GM18873 (cell line): ENCODE measurements at regions not wholly inside any gene's neighbourhood (a gene's known extent, or its start where the extent isn't known, plus 50 kb on each side); places are given as distances from the start of the nearest gene placed in this dataset.

Experiments
- ATAC-seq: cut with Tn5 transposase; IDR thresholded peaks from one replicate; pipeline ENCODE4 v1.9.1; 2021; ENCODE audit warnings: mild to moderate bottlenecking, moderate library complexity, moderate number of reproducible peaks; ENCODE audit not compliant: unreplicated experiment, low FRiP score

- ATAC-seq: no peak
These were observed 493.3 kb upstream of the ROBO1 start for GRCh38 chr3:80261082-80261481.

DNA sequence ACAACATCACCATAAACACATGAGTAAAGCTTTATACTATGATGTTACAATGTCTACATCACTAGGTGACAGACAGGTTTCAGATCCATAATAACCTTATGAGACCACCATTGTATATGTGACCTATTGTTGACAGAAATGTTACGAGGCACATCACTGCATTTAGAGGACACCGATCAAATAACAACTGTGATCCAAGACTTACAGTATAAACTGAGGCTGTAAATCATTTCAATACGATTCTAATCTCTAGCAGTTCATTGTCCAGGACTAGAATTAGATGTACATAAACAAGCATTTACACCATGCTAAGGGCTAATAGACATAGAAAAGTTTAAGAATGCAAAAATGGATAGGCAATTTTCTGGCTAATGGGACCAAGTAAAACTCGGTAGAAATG is 491.9 kb upstream of the ROBO1 start:
- no peak for ATAC-seq

DNA sequence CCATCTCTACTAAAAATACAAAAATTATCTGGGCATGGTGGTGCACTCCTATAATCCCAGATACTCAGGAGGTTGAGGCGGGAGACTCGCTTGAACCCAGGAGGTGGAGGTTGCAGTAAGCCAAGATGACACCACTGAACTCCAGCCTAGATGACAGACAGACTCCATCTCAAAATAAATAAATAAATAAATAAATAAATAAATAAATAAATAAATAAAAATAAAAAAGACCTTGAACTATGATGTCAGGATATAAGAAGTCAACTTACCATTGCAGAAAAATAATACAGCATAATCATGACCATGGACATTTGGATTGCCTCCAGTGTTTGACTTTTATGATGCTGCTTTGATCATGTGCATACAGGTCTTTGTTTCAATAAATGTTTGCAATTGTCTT is 484.3 kb upstream of the ROBO1 start:
- ATAC-seq: no peak

- no peak for ATAC-seq
These were observed 480.0 kb upstream of the ROBO1 start for GRCh38 chr3:80247766-80248165.

DNA sequence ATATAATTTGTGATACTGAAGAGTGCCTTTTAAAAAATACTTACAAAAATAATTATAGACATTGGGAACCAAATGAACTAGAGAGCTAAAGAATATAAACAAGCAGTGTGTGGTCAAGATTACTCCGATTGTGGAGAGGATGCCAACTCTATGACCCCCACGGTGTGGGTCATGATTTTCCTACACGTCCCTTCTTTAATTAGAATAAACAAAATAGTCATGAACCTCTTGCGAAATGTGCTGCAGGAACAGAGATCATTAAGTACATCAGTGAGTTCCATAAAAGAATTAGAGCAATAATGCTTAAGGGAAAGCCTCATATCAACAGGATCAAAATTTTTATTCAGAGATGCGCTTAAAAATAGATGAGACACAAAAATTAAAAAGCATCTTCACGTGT is 476.6 kb upstream of the ROBO1 start:
- ATAC-seq: no peak

DNA sequence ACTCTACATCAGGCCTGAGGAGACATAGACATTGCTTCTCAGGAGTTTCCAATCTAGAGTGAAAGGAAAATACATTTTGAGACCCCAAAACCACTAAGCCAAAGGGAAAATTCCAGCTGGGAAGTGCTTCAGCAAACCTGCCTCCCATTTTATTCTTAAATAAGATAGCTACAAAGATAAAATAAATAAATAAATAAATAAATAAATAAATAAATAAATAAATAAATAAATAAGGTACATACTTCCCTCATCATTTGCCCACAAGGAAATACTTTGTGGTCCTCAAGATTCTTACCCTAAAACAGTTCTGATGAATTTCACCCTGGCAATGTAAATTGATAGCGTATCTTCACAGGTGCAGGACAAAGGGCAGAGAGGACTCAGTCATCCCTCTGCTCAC is 474.0 kb upstream of the ROBO1 start:
- no peak for ATAC-seq

DNA sequence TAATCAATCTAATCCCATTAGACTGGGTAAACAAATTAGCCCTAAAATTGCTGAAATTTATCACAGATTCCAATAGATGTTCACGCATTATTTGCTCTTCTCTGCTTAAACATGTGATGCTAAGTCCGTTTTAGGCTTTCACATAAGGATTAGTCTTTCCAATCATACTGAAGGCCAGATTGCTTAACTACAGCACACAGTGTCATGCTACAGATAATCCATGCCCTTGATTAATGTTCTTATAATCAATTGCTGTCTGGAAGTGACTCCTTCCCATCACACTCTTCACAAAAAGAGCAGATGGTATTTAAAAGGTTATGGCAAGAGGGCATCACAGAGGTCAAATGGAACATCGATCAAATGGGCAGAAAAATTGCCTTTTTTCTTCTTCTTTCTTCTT is 471.5 kb upstream of the ROBO1 start:
- no peak for ATAC-seq

- ATAC-seq: no peak
These were observed 470.8 kb upstream of the ROBO1 start for GRCh38 chr3:80238606-80239005.

DNA sequence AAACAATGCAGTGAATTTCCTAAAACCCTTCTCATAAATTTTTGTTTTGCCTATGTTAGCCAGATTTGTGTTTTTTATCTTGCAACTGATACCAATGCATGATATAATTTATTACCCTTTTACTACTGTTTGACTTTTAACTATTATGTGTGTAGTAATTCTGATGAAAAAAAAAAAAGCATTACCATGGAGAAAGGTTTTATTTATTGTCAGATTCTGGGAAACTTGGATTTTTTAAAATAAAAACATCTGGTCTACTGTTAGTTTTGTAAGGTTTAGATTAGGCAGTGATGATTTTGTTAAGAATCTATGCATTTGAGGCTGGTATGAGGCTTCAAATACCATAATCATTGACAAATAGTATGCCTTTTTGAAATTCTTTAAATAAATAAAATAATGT is 470.4 kb upstream of the ROBO1 start:
- ATAC-seq: no peak

DNA sequence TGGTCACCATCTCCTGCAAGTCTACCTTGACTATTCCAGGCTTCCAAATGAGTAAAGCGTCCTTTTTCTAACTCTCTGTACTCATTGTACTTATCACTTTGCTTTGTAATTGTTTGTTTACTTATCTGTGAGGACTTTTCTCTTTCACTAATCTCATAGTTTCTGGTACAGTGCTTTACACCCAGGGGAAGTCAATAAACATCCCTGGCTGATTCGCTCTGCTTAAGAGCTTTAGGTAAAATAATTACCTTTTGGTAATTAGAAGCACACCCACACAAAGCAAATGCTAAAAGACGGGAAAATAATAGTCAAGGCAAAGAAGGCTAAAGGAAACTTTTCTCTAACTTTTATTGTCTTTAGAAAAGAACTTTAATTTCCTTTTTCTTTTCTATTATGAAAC is 466.9 kb upstream of the ROBO1 start:
- ATAC-seq: no peak

GRCh38 chr3:80233576-80233975 is 465.8 kb upstream of the ROBO1 start:
- no peak for ATAC-seq

DNA sequence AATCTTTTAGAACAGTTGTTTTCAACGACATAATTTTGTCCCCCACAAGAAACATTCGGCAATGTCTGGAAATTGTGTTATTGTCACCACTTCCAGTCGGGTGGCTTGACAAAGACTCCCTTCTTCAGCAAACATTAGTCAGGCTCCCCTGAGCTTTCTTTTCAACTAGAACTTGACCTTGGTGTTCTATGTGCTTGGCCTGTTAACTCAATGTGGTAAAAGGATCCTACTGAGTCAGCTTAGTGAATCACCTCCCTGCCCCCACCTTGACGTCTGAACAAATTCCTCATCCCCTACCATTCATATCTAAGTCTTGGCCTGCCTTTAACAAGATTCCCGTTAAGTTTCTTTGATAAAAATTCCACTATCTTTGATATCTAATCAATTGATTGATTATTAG is 465.0 kb upstream of the ROBO1 start:
- ATAC-seq: no peak

GRCh38 chr3:80230962-80231361 is 463.2 kb upstream of the ROBO1 start:
- no peak for ATAC-seq

DNA sequence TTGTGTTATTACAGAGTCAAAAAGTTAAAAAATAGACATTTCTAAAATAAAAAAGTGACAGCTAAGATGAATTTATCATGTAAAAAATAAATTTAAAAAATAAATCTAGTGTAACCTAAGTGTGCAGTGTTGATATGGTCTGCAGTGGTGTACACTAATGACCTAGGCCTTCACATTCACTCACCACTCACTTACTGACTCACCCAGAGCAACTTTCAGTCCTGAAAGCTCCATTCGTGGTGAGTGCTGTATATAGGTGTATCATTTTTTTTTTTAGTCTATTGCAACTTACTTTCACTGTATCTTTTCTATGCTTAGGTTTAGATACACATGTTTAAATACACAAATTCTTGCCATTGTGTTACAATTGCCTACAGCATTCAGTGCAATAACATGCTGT is 459.4 kb upstream of the ROBO1 start:
- no peak for ATAC-seq

DNA sequence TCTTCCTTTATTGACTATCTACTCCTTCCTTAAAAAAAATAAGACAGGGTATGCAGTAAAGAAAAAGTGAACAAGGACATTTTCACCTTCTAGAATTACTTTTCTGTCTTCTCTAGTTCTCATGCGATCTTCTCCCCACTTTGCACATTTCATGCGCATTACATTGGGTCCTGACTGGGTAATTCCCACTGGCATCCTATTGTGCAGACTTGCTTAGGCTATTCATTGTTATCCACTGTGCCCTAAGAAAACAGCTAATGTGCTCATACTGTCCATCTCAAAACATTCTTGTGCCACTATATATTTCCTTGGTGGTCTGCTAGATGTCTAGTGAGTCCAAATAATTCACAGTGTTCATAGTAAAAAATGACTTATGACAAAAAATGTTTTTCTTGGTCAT is 447.4 kb upstream of the ROBO1 start:
- ATAC-seq: no peak

GRCh38 chr3:80213086-80213485 is 445.3 kb upstream of the ROBO1 start:
- ATAC-seq: no peak

- no peak for ATAC-seq
These were observed 425.1 kb upstream of the ROBO1 start for GRCh38 chr3:80192936-80193335.

DNA sequence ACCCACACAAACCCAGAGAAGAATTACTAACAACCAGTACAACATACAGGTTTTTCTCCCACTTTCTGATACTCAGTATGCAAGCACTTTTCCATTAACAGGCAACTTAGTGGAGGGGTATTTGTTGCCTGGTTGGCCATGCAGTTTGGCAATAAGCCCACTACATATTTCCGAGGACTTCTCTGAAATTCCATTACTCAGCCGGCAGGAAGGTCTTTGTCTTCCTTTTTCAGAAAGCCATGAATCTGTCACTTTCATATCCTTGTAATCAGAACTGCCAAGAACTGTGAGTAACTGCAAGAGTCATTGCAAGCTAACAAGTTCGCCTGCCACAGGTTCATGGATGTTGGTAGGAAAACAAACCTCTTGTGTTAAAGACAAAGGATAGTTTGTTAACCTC is 422.3 kb upstream of the ROBO1 start:
- ATAC-seq: no peak

DNA sequence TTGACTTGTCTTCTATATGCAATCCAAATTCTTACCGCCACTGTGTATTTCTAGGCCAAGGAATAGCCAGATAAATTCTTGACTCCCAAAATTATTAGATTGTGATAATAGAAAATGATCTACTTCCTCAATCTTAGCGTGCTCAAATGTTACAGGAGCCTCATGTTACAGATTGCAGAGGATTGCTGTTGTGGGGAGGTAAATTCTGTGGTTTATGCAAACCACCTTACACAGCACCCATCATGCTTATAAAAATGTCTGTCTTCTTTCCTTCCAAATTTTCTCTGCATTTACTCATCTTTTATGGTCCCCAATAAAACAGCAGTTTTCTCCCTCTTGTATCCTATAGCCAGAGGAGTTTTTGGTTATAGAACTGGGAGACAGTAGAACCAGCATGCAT is 420.2 kb upstream of the ROBO1 start:
- ATAC-seq: no peak

GRCh38 chr3:80159990-80160506 is 392.2 kb upstream of the ROBO1 start:
- ATAC-seq: no peak

GRCh38 chr3:80158332-80158731 is 390.5 kb upstream of the ROBO1 start:
- ATAC-seq: no peak

DNA sequence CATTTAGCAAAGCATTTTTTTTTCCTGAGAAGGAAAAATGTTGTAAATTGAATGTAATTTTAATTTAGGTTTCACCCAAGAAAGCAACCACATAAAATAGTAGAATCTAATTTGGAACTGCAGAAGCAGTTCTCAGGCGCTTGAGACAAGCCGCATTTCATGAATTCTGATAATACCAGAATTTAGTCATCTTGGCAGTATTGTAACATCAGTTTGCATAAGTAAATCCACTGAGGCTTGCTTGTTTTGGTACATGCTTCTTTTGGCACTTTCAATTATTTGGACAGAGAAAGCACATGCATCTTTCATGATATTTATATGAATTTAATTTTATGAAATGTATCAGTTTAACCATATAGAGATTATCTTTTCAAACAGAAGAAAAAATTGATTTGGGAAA is 389.7 kb upstream of the ROBO1 start:
- no peak for ATAC-seq

DNA sequence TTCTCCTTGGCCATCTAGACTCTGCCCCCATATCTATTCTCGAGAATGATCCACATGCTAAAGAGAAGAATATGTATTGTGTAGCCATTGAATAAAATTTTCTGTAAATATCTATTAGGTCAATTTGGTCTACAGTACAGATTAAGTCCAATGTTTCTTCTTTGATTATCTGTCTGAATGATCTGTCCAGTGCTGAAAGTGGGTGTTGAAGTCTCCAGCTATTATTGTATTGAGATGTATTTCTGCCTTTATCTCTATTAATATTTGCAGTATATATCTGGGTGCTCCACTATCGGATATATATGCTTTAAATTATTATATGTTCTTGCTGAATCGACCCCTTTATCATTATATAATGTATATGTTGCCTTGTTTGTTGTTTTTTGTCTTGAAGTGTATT is 384.9 kb upstream of the ROBO1 start:
- no peak for ATAC-seq
